ENCODE measurements at regions not wholly inside any gene's neighbourhood (a gene's known extent, or its start where the extent isn't known, plus 50 kb on each side); places are given as distances from the start of the nearest gene placed in this dataset.

DNA sequence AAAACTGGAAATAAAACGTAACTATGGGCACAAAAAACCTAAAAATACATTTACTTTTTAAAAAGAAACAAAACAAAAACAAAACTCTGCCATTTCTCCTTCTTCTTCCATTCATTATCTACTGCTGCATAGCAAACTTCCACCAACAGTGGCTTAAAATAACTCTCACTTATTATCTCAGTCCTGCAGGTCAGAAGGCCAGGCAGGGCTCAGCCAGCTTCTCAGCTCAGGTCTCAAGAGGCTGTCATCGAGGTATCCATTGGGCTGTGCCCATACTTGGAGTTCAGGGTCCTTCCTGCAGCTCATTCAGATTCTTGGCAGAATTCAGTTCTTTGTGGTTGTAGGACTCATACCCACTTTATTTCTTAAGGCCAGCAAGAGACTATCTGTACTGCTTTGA is 352.7 kb upstream of the PLD5 start:
- intact Hi-C loops (cut with DNase I; ENCODE audit: low total_unique reads), result no loop called here
- Histone ChIP-seq H3K36me3 (ENCODE audit: low read depth, missing control alignments) (no peaks in the 10 kb centered on the region), H3K27ac (no peak overlapping the region), H3K4me3 (no peak overlapping the region), H3K27me3 (no peaks in the 10 kb centered on the region), H3K9me3 (no peaks in the 10 kb centered on the region), H3K4me1 (no peaks in the 10 kb centered on the region)
- 27 to 47% methylated on average over 2 of the region's 2 CpGs for WGBS, 2 donors
- TF ChIP-seq, protein P1, sequence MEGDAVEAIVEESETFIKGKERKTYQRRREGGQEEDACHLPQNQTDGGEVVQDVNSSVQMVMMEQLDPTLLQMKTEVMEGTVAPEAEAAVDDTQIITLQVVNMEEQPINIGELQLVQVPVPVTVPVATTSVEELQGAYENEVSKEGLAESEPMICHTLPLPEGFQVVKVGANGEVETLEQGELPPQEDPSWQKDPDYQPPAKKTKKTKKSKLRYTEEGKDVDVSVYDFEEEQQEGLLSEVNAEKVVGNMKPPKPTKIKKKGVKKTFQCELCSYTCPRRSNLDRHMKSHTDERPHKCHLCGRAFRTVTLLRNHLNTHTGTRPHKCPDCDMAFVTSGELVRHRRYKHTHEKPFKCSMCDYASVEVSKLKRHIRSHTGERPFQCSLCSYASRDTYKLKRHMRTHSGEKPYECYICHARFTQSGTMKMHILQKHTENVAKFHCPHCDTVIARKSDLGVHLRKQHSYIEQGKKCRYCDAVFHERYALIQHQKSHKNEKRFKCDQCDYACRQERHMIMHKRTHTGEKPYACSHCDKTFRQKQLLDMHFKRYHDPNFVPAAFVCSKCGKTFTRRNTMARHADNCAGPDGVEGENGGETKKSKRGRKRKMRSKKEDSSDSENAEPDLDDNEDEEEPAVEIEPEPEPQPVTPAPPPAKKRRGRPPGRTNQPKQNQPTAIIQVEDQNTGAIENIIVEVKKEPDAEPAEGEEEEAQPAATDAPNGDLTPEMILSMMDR (IDR thresholded peaks at IDR 0.05), result no peak
- TF ChIP-seq POLR2A (IDR thresholded peaks at IDR 0.05), result no peak
- DNase-seq, result no peak

- Histone ChIP-seq H3K4me3 (no peak overlapping the region), H3K36me3 (ENCODE audit: low read depth, missing control alignments) (no peaks in the 10 kb centered on the region), H3K27ac (no peak overlapping the region), H3K9me3 (no peaks in the 10 kb centered on the region), H3K4me1 (no peaks in the 10 kb centered on the region), H3K27me3 (no peaks in the 10 kb centered on the region)
- 58 to 67% methylated on average over 1 of the region's 1 CpG for WGBS, 2 donors
- DNase-seq, result no peak
- TF ChIP-seq, protein P1 (IDR thresholded peaks at IDR 0.05), result no peak
- no peak for TF ChIP-seq POLR2A (IDR thresholded peaks at IDR 0.05)
- intact Hi-C loops (cut with DNase I; ENCODE audit: low total_unique reads), result no loop called here
Measured at GRCh38 chr1:242876030-242876429, 351.5 kb upstream of the PLD5 start.

DNA sequence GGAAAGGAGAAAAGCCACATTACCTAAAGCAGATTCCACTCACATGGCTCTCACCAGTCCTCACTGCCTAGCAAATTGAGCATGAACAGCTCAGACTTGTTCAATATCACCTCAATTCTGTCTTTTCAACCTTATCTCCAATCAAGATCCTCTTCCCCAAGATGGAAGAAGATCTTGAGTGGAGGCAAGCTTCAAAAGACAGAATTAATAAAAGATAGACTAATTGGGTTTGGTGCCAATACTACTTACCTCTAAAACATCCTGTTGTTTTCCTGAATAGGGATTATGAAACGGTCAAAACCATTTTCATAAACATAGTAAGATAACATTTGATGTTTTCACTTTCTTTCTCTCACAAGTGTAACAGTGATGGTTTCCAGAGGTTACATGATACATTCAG is 349.2 kb upstream of the PLD5 start:
- no peak for TF ChIP-seq POLR2A (IDR thresholded peaks at IDR 0.05)
- TF ChIP-seq, protein P1 (IDR thresholded peaks at IDR 0.05), result no peak
- no peaks in the 10 kb centered on the region for H3K9me3 ChIP-seq
- no peaks in the 10 kb centered on the region for H3K36me3 ChIP-seq (ENCODE audit: low read depth, missing control alignments)
- no peaks in the 10 kb centered on the region for H3K4me1 ChIP-seq
- intact Hi-C loops (cut with DNase I; ENCODE audit: low total_unique reads), result no loop called here
- no peak overlapping the region for H3K4me3 ChIP-seq
- no peak overlapping the region for H3K27ac ChIP-seq
- WGBS, 2 donors, result 62 to 70% methylated on average over 1 of the region's 1 CpG
- no peak for DNase-seq
- no peaks in the 10 kb centered on the region for H3K27me3 ChIP-seq

DNA sequence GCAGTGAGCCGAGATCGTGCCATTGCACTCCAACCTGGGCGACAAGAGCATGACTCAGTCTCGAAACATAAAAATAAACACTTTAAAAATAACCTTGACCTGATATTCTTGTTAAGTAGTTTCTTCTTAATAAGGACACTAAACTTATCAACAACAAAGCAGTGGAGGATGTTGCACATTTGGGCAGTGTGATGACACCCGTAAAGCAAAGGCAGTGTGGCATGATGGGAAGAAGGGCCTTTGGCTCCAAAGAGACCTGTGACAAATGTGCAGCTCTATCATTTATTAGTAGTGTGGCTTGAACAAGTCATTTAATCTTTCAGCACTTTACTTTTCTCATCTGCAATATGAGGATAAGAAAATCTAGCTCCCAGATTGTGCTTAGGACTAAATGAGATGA is 348.0 kb upstream of the PLD5 start:
- H3K4me3 ChIP-seq, result no peak overlapping the region
- intact Hi-C loops (cut with DNase I; ENCODE audit: low total_unique reads), result no loop called here
- H3K36me3 ChIP-seq (ENCODE audit: low read depth, missing control alignments), result no peaks in the 10 kb centered on the region
- no peaks in the 10 kb centered on the region for H3K27me3 ChIP-seq
- no peaks in the 10 kb centered on the region for H3K4me1 ChIP-seq
- WGBS, 2 donors, result 87 to 93% methylated on average over 5 of the region's 5 CpGs
- no peak for TF ChIP-seq POLR2A (IDR thresholded peaks at IDR 0.05)
- DNase-seq, result no peak
- no peak overlapping the region for H3K27ac ChIP-seq
- no peaks in the 10 kb centered on the region for H3K9me3 ChIP-seq

DNA sequence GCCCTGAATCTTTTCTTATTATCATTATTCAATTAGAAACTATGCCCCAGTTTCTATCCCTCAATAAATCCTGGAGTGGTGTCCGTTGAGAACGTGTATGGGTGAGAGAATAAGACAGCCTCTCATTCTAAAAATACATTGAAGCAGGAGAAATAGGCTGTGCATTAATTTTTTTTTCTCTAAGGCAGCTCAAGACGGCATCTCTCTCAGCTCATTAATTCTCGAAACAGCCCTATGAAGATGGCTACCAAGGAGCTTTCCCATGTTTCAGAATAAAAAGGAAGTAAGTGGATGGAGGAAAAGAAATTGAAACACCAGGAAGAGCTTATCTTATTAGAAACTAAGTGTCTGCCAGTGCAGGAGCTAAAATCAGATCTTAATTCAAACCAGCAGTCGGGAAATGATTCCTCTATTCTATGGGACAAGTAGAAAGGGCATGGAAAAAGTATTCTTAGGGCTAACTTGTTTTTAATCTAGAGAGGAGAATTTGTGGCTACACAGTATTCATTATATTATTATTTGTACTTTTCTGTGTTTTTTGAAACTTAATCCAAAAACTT is 347.1 kb upstream of the PLD5 start:
- TF ChIP-seq, protein P1 (IDR thresholded peaks at IDR 0.05), result no peak
- no peak for TF ChIP-seq POLR2A (IDR thresholded peaks at IDR 0.05)
- H3K27me3 ChIP-seq, result no peaks in the 10 kb centered on the region
- intact Hi-C loops (cut with DNase I; ENCODE audit: low total_unique reads), result no loop called here
- no peak overlapping the region for H3K27ac ChIP-seq
- H3K9me3 ChIP-seq, result no peaks in the 10 kb centered on the region
- H3K36me3 ChIP-seq (ENCODE audit: low read depth, missing control alignments), result no peaks in the 10 kb centered on the region
- no peaks in the 10 kb centered on the region for H3K4me1 ChIP-seq
- 70 to 76% methylated on average over 5 of the region's 5 CpGs for WGBS, 2 donors
- H3K4me3 ChIP-seq, result no peak overlapping the region
- no peak for DNase-seq

Data from testis (tissue), 2 donors.